ENCODE measurements at regions not wholly inside any gene's neighbourhood (a gene's known extent, or its start where the extent isn't known, plus 50 kb on each side); places are given as distances from the start of the nearest gene placed in this dataset.

DNA sequence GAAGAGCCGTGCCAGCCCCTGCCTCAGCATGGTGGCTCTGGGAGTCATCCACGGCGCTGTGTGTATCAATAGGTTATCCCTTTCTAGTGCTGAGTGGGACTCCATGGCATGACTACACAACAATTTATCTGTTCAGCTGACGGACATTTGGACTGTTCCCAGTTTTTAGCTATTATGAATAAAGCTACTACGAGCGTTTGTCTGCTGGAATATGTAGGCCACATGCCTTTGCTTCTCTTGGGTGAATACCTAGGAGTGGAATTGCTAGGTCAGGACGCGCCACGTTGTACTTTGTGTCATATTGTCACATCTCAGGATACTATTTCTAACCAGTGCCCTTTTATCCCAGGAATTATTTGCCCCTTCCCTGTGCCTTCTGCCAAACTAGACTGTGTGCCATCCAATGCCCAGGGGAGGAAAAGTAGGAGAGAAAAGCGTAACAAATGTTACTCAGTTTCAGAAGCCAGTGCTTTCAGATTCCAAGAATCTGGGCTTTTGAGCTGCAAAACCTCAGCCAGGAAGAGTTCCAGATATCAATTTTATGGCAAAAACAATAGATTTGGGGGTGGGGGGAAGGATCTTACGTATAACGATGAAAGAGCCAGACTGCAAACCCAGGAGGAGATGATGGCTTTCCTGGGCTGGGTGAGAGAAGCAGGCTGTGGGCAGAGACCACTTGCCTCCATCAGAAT lies 62.5 kb upstream of the NCOR2 start:
- DNase-seq (ENCODE audit: low read depth, low spot score) = no peak
- in situ Hi-C loops (cut with HindIII; ENCODE audit: low pct_unique_long_range_greater_than_20kb, low sequenced_read_pairs) = no loop called here

DNA sequence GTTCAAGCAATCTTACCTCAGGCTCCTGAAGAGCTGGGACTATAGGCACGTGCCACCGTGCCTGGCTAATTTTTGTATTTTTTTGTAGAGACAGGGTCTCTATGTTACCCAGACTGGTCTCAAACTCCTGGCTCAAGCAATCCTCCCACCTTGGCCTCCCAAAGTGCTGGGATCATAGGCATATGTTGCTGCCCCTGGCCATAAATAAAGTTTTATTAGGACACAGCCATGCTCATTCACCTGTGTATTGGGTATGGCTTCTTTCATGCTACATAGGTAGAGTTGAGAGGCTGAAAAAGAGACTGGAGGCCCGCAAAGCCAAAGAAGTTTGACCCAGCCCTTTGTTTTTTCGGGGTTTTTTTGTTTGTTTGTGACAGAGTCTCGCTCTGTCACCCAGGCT lies 61.7 kb upstream of the NCOR2 start:
- in situ Hi-C loops (cut with HindIII; ENCODE audit: low pct_unique_long_range_greater_than_20kb, low sequenced_read_pairs) = no loop called here
- DNase-seq (ENCODE audit: low read depth, low spot score) = no peak

DNA sequence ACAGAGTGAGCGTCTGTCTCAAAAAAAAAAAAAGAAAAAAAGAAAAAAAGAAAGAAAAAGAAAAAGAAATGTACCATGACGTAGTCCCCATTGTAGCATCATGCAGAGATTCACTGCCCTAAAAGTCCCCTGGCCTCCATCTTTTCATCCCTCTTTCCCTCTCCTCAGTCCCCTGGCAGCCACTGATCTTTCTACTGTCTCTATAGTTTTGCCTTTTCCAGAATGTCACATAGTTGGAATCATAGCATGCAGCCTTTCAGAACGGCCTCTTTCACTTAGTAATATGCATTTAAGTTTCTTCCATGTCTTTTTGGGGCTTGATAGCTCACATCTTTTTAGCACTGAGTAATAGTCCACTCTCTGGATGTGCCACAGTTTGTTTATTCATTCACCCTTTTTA lies 60.5 kb upstream of the NCOR2 start:
- in situ Hi-C loops (cut with HindIII; ENCODE audit: low pct_unique_long_range_greater_than_20kb, low sequenced_read_pairs) = no loop called here

DNA sequence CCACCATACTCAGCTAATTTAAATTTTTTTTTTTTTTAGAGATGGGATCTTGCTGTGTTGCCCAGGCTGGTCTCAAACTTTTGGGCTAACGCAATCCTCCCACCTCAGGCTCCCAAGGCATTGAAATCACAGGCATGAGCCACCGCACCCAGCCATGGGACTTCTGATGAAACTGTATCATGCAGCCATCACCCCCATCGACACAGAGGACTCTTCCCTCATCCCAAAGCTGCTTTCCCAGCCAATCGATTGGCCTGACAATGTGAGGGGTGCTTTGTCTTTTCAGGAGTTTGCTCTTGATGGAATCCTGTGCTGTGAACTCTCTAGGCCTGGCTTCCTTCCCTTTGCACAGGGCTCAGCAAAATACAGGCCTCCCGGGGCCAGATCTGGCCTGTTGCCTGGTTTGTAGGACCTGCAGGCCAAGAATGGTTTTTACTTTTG lies 59.6 kb upstream of the NCOR2 start:
- in situ Hi-C loops (cut with HindIII; ENCODE audit: low pct_unique_long_range_greater_than_20kb, low sequenced_read_pairs) = no loop called here
- peak; percentile 22 for DNase-seq (ENCODE audit: low read depth, low spot score)

More for the DNA sequence above, 60.5 kb upstream of the NCOR2 start:
- no peak for DNase-seq (ENCODE audit: low read depth, low spot score)

DNA sequence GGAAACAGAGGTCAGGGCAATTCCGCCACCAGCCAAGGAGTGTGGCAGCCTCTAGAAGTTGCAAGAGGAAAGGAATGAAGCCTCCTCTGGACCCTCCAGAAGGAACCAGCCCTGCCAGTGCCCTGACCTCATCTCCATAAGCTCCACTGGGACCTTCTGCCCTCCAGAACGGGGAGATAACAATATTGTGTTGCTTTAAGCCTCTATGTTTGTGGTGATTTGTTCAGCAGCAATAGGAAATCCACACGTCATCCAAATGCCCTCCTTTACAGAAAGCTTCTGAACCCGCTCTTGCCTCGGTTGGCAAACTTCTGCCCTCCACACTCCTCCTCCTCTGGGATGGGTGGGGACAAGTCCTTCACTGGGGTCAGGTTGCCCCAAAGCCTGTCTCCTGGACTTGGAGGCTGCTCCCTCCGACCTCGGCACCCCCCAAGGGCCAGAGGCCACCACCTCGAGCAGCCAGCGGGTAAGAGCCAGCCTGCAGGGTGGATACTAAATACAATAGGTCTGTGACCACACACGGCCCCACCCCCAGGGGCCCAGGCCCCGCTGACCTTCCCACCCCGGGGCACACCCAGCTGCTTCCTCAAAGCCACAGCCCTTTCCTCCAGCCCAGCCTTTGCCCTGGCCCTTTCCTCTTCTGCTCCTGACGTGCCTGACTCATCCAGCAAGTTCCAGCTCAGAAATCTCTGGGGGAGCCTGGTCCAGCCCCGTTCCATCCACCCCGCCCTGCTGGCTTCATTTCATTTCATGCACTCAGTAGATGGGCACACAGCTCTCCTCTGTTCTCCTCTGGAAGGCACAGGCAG lies 58.7 kb upstream of the NCOR2 start:
- no peak for DNase-seq (ENCODE audit: low read depth, low spot score)
- in situ Hi-C loops (cut with HindIII; ENCODE audit: low pct_unique_long_range_greater_than_20kb, low sequenced_read_pairs) = no loop called here

DNA sequence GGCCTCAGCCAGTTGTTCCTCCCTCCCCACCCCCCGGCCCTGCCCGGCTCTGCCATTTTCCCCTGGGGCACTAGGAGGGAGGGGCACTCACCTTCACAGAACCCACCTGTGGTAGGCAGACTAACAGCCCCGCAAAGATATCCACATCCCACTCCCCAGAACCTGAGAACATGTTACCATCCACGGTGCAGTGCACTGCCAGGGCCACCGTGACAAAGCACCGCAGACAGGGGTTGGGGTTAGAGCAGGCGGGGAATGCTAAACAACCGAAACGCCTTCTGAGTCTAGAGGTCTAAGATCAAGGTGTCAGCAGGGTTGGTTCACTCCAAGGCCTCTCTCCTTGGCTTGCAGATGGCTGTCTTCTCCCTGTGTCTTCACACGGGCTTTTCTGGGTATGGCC lies 57.4 kb upstream of the NCOR2 start:
- no peak for DNase-seq (ENCODE audit: low read depth, low spot score)
- in situ Hi-C loops (cut with HindIII; ENCODE audit: low pct_unique_long_range_greater_than_20kb, low sequenced_read_pairs) = no loop called here

DNA sequence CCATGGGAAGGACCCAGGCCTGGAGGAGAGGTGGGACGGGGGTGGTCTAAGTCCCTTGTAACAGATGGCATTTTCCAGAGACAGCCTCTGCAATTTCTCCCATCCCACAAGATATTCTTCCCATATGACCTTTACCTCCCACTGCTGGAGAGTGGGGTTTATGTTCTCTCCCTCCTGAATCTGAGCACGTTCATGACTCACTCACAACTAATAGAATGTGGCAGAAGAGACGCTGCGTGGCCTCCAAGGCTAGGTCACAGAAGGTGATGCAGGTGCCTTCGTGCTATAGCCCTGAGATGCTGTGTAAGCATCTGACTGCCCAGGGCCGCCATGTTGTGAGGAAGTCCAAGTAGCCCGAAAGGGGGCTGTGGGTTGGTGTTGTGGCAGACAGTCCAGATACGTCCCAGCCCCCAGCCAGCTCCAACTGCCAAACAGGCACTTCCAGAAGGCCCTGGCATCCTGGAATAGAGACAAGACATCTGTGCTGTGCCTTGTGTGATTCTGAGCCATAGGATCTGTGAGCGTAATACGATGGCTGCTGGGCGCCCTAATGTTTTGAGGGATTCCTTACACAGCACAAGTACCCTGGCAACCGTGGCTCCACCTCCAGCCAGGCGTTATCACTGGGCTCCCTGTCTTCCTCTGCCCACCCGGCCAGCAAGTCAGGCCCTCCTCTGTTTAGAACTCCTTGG lies 56.1 kb upstream of the NCOR2 start:
- in situ Hi-C loops (cut with HindIII; ENCODE audit: low pct_unique_long_range_greater_than_20kb, low sequenced_read_pairs) = no loop called here

DNA sequence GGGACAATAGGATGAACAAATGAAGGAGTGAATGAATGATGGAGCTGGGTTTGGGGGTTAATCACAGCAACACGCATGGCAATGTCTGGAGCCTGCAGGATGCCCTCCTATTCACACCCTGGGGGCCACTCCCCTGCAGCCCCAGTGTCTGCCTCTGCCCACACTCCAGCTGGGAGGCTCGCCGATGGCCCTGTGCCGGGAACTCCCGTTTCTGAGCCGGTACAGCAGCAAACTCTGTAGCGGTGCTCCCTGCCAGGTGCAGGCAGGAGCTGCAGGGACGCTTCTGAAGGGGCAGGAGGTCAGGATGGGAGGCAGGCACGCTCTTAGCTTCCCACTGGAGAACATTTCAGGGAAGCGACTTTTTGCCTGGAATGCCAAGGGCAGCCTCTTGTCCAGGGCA lies 55.4 kb upstream of the NCOR2 start:
- in situ Hi-C loops (cut with HindIII; ENCODE audit: low pct_unique_long_range_greater_than_20kb, low sequenced_read_pairs) = no loop called here
- no peak for DNase-seq (ENCODE audit: low read depth, low spot score)

More for the DNA sequence above, 56.1 kb upstream of the NCOR2 start:
- DNase-seq (ENCODE audit: low read depth, low spot score) = no peak

DNA sequence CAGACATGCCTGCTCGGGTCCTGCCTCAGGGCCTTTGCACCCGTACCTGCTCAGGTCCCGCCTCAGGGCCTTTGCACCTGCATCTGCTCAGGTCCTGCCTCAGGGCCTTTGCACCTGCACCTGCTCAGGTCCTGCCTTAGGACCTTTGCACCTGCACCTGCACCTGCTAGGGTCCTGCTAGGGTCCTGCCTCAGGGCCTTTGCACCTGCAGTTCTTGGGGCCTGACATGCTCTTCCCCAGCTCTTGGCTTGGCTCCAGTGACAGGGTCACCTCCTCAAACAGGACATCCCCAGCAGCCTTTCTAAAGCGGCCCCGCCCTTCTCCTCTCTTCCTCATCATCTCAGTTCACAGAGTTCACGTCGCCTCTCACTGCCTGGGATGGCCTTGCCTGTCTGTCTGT lies 54.9 kb upstream of the NCOR2 start:
- DNase-seq (ENCODE audit: low read depth, low spot score) = no peak
- in situ Hi-C loops (cut with HindIII; ENCODE audit: low pct_unique_long_range_greater_than_20kb, low sequenced_read_pairs) = no loop called here

DNA sequence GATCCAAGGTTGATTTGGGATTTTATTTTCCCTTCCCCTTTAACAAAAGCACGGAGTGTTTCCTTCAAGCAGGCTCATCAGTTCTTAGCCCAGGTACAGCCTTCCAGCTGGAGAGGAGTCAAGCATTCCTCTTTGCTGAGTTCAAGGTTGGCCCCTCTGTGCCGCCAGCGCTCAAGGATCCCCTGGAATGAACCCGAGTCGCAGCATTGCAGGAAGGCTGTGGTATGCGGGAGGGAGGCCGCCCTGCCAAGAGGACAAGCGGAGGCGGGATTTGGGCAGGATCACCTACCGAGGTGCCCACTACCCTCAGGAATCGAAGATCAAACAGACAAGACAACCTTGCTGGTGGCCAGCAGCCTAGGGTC lies 53.9 kb upstream of the NCOR2 start:
- no peak for DNase-seq (ENCODE audit: low read depth, low spot score)
- in situ Hi-C loops (cut with HindIII; ENCODE audit: low pct_unique_long_range_greater_than_20kb, low sequenced_read_pairs) = no loop called here

DNA sequence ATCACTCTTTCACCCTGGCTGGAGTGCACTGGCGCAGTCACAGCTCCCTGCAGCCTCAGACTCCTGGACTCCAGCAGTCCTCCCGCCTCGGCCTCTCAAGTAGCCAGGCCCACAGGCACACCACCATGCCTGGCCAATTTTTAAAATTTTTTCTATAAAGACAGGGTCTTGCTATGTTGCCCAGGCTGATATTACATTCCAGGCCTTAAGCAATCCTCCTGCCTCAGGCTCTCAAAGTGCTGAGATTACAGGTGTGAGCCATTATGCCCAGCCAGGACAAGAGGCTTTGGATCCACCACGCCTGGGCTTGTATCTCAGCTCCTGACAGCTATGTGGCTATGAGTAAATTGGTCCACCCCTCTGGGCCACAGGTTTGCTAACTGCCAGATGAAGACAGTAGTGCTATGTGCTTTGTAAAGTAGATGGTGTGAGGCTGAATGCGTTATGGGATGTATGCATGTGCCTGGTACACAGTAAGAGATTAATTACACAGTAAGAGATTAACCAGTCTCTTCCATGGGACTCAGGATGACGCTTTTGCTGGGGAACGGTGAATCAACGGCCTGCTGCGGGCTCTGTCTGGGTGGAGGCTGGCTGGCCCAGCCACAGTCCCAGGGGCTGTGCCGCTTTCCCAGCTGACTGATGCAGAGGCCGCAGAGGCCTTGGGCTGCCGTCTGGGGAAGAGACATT lies 53.3 kb upstream of the NCOR2 start:
- in situ Hi-C loops (cut with HindIII; ENCODE audit: low pct_unique_long_range_greater_than_20kb, low sequenced_read_pairs) = no loop called here
- DNase-seq (ENCODE audit: low read depth, low spot score) = no peak

DNA sequence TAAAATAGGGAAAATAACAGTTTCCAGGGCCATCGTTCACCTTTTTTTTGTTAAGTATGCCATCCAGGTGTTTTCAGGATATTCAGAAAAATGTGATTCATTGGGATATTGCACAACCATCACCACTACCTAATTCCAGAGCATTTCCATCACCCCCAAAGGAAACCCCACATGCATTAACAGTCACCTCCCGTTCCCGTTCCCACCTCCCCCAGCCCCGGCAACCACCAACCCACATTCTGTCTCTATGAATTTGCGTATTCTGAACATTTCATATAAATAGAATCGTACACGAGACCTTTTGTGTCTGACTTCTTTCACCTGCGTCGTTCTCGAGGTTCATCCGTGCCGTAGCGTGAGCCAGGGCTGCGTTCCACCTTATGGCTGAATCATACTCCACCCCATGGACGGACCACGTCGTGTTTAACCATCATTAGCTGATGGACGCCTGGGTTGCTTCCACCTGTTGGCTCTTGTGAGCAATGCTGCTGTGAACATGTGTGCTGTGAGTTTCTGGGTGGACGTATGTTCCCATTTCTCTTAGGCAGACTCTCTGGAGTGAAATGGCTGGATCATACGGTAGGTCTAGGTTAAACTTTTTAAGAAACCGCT lies 51.0 kb upstream of the NCOR2 start:
- in situ Hi-C loops (cut with HindIII; ENCODE audit: low pct_unique_long_range_greater_than_20kb, low sequenced_read_pairs) = no loop called here
- DNase-seq (ENCODE audit: low read depth, low spot score) = no peak

DNA sequence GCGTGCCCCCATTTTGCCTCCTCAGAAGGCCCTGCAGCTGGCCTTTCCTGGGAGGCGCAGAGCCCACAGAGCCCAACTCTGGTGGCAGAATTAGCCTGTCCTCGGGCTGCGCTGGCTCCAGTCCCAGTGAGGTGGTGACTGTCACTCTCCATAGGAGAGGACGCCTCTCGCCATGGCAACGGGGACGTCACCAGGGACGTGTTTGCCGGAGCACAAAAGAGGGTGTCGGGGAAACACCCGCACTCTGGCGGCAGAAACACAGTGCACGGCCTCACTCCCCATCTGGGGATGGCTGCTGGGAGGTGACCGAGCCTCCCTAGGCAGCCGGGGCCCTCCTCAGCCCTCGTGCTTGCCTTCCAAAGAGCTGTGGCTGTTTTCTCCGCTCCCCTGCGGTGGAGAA lies 50.2 kb upstream of the NCOR2 start:
- in situ Hi-C loops (cut with HindIII; ENCODE audit: low pct_unique_long_range_greater_than_20kb, low sequenced_read_pairs) = no loop called here
- no peak for DNase-seq (ENCODE audit: low read depth, low spot score)

All from SK-MEL-5 (cell line).